ENCODE measurements at regions not wholly inside any gene's neighbourhood (a gene's known extent, or its start where the extent isn't known, plus 50 kb on each side); places are given as distances from the start of the nearest gene placed in this dataset.
"Not testable (repeated sequence)": the region's sequence is repeated elsewhere in the genome, so short reads cannot be mapped to it uniquely, and the experiment has no call there.

GRCh38 chr15:81813215-81813614 is 232.6 kb downstream of the MEX3B start:
- DNase-seq, result no peak

- DNase-seq, result no peak
Measured at GRCh38 chr15:81812456-81812855, 233.4 kb downstream of the MEX3B start.

- DNase-seq, result no peak
Measured at GRCh38 chr15:81811736-81812135, 234.1 kb downstream of the MEX3B start.

- peak; percentile 87 for DNase-seq
Measured at GRCh38 chr15:81809543-81809942, 236.3 kb downstream of the MEX3B start.

GRCh38 chr15:81807806-81808205 is 238.0 kb downstream of the MEX3B start:
- no peak for DNase-seq

GRCh38 chr15:81807186-81807585 is 238.6 kb downstream of the MEX3B start:
- no peak for DNase-seq

- no peak for DNase-seq
Measured at GRCh38 chr15:81795899-81796298, 249.9 kb downstream of the MEX3B start.

GRCh38 chr15:81792646-81793045 is 253.2 kb downstream of the MEX3B start:
- DNase-seq, result no peak

- not testable (repeated sequence) for DNase-seq
Measured at GRCh38 chr15:81791322-81791721, 254.5 kb downstream of the MEX3B start.

GRCh38 chr15:81789403-81789802 is 256.4 kb downstream of the MEX3B start:
- DNase-seq, result no peak

- no peak for DNase-seq
Measured at GRCh38 chr15:81786776-81787175, 259.0 kb downstream of the MEX3B start.

GRCh38 chr15:81785679-81786078 is 260.1 kb downstream of the MEX3B start:
- no peak for DNase-seq

- no peak for DNase-seq
Measured at GRCh38 chr15:81785181-81785580, 260.6 kb downstream of the MEX3B start.

- no peak for DNase-seq
Measured at GRCh38 chr15:81784751-81785150, 261.1 kb downstream of the MEX3B start.

GRCh38 chr15:81783586-81783985 is 262.2 kb downstream of the MEX3B start:
- DNase-seq, result no peak

- no peak for DNase-seq
Measured at GRCh38 chr15:81783076-81783475, 262.7 kb downstream of the MEX3B start.

- DNase-seq, result peak; percentile 78
Measured at GRCh38 chr15:81781395-81781794, 264.4 kb downstream of the MEX3B start.

- no peak for DNase-seq
Measured at GRCh38 chr15:81780966-81781365, 264.9 kb downstream of the MEX3B start.

GRCh38 chr15:81779181-81779580 is 266.6 kb downstream of the MEX3B start:
- DNase-seq, result no peak

GRCh38 chr15:81777546-81777945 is 268.3 kb downstream of the MEX3B start:
- DNase-seq, result no peak

GRCh38 chr15:81776976-81777375 is 268.8 kb downstream of the MEX3B start:
- no peak for DNase-seq

GRCh38 chr15:81775779-81776178 is 270.0 kb downstream of the MEX3B start:
- not testable (repeated sequence) for DNase-seq

- no peak for DNase-seq
Measured at GRCh38 chr15:81774309-81774708, 271.5 kb downstream of the MEX3B start.

- no peak for DNase-seq
Measured at GRCh38 chr15:81768773-81769172, 277.0 kb downstream of the MEX3B start.

GRCh38 chr15:81766829-81767475 is 278.9 kb downstream of the MEX3B start:
- DNase-seq, result no peak
